ENCODE measurements at regions not wholly inside any gene's neighbourhood (a gene's known extent, or its start where the extent isn't known, plus 50 kb on each side); places are given as distances from the start of the nearest gene placed in this dataset.
"Not testable (repeated sequence)": the region's sequence is repeated elsewhere in the genome, so short reads cannot be mapped to it uniquely, and the experiment has no call there.

DNA sequence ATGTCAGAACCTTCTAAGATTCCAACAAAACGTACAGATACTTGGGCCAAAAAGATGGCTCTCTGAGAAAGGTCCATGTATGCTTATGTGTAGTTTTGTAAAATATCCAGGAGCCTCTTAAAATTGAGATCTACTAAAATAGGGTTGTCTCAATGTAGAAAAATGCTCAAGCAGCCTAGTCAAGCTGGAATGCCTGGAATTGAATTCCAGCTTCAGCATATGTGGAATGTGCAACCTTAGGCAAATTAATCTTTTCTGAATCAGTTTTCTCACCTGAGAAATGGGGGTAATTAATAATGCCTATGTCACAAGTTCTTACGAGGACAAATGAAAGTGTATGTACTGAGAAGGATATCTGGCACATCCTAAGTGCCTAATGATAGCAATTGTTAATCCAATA is 662.4 kb downstream of the DTWD2 start:
- no peak for DNase-seq
- H3K4me3 ChIP-seq = no peak overlapping the region
- no peak for TF ChIP-seq EP300 (IDR thresholded peaks at IDR 0.05)
- TF ChIP-seq, protein P1, sequence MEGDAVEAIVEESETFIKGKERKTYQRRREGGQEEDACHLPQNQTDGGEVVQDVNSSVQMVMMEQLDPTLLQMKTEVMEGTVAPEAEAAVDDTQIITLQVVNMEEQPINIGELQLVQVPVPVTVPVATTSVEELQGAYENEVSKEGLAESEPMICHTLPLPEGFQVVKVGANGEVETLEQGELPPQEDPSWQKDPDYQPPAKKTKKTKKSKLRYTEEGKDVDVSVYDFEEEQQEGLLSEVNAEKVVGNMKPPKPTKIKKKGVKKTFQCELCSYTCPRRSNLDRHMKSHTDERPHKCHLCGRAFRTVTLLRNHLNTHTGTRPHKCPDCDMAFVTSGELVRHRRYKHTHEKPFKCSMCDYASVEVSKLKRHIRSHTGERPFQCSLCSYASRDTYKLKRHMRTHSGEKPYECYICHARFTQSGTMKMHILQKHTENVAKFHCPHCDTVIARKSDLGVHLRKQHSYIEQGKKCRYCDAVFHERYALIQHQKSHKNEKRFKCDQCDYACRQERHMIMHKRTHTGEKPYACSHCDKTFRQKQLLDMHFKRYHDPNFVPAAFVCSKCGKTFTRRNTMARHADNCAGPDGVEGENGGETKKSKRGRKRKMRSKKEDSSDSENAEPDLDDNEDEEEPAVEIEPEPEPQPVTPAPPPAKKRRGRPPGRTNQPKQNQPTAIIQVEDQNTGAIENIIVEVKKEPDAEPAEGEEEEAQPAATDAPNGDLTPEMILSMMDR (IDR thresholded peaks at IDR 0.05) = no peak
- no peak for TF ChIP-seq POLR2AphosphoS5 (IDR thresholded peaks at IDR 0.05)
- TF ChIP-seq POLR2A (IDR thresholded peaks at IDR 0.05) = no peak
- H3K9me3 ChIP-seq = peaks cover 0 to 14% (median 7%) of the 10 kb centered on the region in 4 donors
- H3K27me3 ChIP-seq = no peaks in the 10 kb centered on the region
- no peaks in the 10 kb centered on the region for H3K36me3 ChIP-seq
- intact Hi-C loops (cut with DNase I; ENCODE audit: low total_unique reads) = no loop called here
- 34 to 54% (median 44%) methylated on average over 2 of the region's 2 CpGs for WGBS, 5 donors
- peaks cover 0 to 12% (median 0%) of the 10 kb centered on the region in 4 donors for H3K4me1 ChIP-seq
- no peak overlapping the region for H3K27ac ChIP-seq

DNA sequence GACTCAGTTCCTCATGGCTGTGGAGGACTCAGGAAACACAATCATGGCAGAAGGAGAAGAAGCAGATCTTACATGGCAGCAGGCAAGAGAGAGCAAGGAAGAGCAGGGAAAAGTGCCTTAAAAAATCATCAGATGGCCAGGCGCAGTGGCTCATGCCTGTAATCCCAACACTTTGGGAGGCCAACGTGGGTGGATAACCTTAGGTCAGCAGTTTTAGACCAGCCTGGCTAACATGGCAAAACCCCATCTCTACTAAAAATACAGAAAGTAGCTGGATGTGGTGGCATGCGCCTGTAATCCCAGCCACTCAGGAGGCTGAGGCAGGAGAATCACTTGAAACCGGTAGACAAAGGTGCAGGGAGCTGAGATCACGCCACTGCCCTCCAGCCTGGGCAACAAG is 664.6 kb downstream of the DTWD2 start:
- H3K27ac ChIP-seq; H3K4me3 ChIP-seq; H3K36me3 ChIP-seq; H3K27me3 ChIP-seq; intact Hi-C loops (cut with DNase I; ENCODE audit: low total_unique reads); DNase-seq: not testable (repeated sequence)
- WGBS, 5 donors = 92 to 94% (median 93%) methylated on average over 5 of the region's 5 CpGs
- peaks cover 0 to 12% (median 0%) of the 10 kb centered on the region in 4 donors for H3K4me1 ChIP-seq
- peaks cover 4 to 14% (median 7%) of the 10 kb centered on the region in 4 donors for H3K9me3 ChIP-seq

DNA sequence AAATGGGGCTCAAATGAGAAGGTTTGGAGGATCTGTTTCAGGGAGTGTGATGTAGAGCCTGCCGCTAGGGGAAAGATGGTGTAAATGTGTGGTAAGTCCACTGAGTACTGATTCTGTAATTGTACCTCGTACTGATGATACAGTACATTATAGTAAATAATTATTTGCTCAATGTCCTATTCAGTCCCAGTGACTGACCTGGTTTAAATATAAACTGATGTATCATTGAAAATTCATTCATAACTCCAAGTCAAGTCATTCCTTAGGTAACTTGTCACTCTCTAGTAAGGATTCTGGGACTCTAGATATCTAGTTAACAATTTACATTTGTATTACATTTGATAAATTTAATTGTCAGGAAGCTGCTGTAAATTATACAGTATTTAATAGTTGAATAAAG is 667.3 kb downstream of the DTWD2 start:
- no peaks in the 10 kb centered on the region for H3K36me3 ChIP-seq
- WGBS, 5 donors = 83 to 90% (median 88%) methylated on average over 2 of the region's 2 CpGs
- TF ChIP-seq POLR2AphosphoS5 (IDR thresholded peaks at IDR 0.05) (no peak), EP300 (IDR thresholded peaks at IDR 0.05) (no peak), POLR2A (IDR thresholded peaks at IDR 0.05) (no peak)
- TF ChIP-seq, protein P1 (IDR thresholded peaks at IDR 0.05) = no peak
- intact Hi-C loops (cut with DNase I; ENCODE audit: low total_unique reads) = no loop called here
- no peak for DNase-seq
- H3K4me1 ChIP-seq = peaks cover 0 to 5% (median 0%) of the 10 kb centered on the region in 4 donors
- H3K4me3 ChIP-seq = no peak overlapping the region
- no peak overlapping the region for H3K27ac ChIP-seq
- H3K27me3 ChIP-seq = no peaks in the 10 kb centered on the region
- H3K9me3 ChIP-seq = peaks cover 4 to 14% (median 7%) of the 10 kb centered on the region in 4 donors

DNA sequence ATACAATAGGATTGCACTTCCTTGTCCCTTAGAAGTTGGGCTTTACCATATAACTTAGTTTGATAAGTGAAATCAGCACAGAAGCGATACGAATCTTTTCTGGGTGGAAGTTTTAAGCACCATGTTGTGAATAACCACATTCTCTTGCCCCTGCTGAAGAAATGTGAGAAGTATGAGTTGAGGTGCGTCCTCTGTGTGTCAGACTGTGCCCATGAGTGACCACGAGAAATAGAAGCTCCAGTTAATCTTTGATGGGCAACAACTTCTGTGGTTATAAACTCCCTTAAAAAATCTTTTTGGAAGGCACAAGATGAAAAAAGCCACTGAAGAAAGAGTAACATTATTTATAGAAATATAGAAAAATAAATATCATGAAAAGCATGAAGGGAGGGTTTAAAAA is 668.2 kb downstream of the DTWD2 start:
- DNase-seq = no peak
- no peaks in the 10 kb centered on the region for H3K27me3 ChIP-seq
- H3K9me3 ChIP-seq = peaks cover 4 to 14% (median 7%) of the 10 kb centered on the region in 4 donors
- H3K4me3 ChIP-seq = no peak overlapping the region
- intact Hi-C loops (cut with DNase I; ENCODE audit: low total_unique reads) = no loop called here
- H3K27ac ChIP-seq = no peak overlapping the region
- no peaks in the 10 kb centered on the region for H3K36me3 ChIP-seq
- no peaks in the 10 kb centered on the region for H3K4me1 ChIP-seq
- TF ChIP-seq, protein P1 (IDR thresholded peaks at IDR 0.05) = no peak
- TF ChIP-seq EP300 (IDR thresholded peaks at IDR 0.05) (no peak), POLR2A (IDR thresholded peaks at IDR 0.05) (no peak), POLR2AphosphoS5 (IDR thresholded peaks at IDR 0.05) (no peak)
- whole genome bisulfite sequencing, 5 donors = 85 to 97% (median 91%) methylated on average over 4 of the region's 4 CpGs

DNA sequence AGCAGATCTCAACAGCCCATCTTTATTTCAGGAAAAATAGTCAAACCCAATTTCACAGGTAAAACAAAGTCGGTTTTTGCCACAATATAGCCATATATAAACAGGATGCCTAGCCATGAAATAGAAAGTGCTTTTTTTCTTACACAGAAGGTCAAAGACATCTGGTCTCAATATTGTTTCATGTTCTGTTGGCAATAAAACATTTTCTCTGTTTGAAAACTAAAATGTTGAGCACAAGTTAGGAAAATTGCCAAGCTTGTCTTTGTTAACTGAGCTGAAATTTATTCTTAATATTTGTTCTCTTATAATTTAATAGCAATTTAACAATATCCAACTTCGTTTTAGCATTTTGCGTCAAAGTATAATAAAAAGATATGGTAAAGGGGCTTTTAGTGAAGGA is 673.4 kb downstream of the DTWD2 start:
- intact Hi-C loops (cut with DNase I; ENCODE audit: low total_unique reads) = no loop called here
- DNase-seq = no peak
- Histone ChIP-seq H3K36me3 (no peaks in the 10 kb centered on the region), H3K27me3 (no peaks in the 10 kb centered on the region), H3K4me3 (no peak overlapping the region), H3K9me3 (no peaks in the 10 kb centered on the region), H3K27ac (no peak overlapping the region), H3K4me1 (no peaks in the 10 kb centered on the region)
- 70 to 76% (median 71%) methylated on average over 3 of the region's 3 CpGs for WGBS, 5 donors
- TF ChIP-seq POLR2A (IDR thresholded peaks at IDR 0.05) = no peak
- no peak for TF ChIP-seq EP300 (IDR thresholded peaks at IDR 0.05)
- TF ChIP-seq, protein P1 (IDR thresholded peaks at IDR 0.05) = no peak
- no peak for TF ChIP-seq POLR2AphosphoS5 (IDR thresholded peaks at IDR 0.05)
